ENCODE measurements at regions not wholly inside any gene's neighbourhood (a gene's known extent, or its start where the extent isn't known, plus 50 kb on each side); places are given as distances from the start of the nearest gene placed in this dataset.
A peak's percentile ranks its signal among the peaks of the same experiment; 100 is the strongest.
"Not testable (repeated sequence)": the region's sequence is repeated elsewhere in the genome, so short reads cannot be mapped to it uniquely, and the experiment has no call there.

- H3K27me3 Mint-ChIP-seq (ENCODE audit: low read depth): no peaks in the 10 kb centered on the region
- H3K4me3 Mint-ChIP-seq: no peak overlapping the region
- no peaks in the 10 kb centered on the region for H3K9me3 Mint-ChIP-seq
- no peak overlapping the region for H3K27ac Mint-ChIP-seq
- peaks cover 48% of the 10 kb centered on the region for H3K4me1 Mint-ChIP-seq (ENCODE audit: low read depth)
- ATAC-seq (replicated peaks in 1 of 2): no peak
- H3K36me3 Mint-ChIP-seq (ENCODE audit: insufficient read depth in 2 of 2): peaks cover 0 to 2% of the 10 kb centered on the region in 2 donors
- DNase-seq: no peak
Observed at GRCh38 chr20:1735417-1736089, 78.0 kb upstream of the SIRPG start.

DNA sequence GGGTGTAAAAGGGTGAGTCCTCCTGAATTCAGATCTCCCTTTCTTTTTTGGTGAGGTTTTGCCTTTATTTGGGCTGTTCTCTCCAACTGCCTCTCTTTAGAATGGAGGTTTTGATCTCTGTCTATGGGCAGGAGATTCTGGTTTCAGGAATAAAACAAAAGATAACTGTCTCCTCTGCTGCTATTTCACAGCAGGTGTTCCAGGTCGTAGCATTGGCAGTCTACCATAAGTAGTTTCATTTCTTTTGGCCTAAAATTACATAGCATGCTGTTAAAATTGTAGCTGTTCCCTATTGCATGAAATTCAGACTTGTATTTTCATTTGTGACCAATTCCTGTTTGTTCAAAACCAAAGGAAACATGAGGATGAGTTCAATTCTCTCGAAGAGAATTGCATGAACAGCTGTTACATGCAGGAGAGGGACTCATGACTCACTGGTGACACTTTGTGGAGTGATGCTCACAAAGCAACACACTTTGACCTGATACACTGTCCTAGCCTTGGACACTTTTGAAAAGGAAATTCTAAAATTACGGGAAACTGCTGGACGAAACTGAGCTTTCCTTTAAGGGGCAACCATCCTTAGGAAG lies 76.8 kb upstream of the SIRPG start:
- Mint-ChIP-seq H3K27me3 (ENCODE audit: low read depth) (no peaks in the 10 kb centered on the region), H3K9me3 (no peaks in the 10 kb centered on the region), H3K4me3 (peak overlapping the region in 1 of 2 donors; percentile 49), H3K36me3 (ENCODE audit: insufficient read depth in 2 of 2) (peaks cover 0 to 2% of the 10 kb centered on the region in 2 donors), H3K4me1 (ENCODE audit: low read depth) (peaks cover 48% of the 10 kb centered on the region), H3K27ac (no peak overlapping the region)
- DNase-seq: peak; percentile 22 to 30
- ATAC-seq (replicated peaks in 1 of 2): peak; percentile 85

DNA sequence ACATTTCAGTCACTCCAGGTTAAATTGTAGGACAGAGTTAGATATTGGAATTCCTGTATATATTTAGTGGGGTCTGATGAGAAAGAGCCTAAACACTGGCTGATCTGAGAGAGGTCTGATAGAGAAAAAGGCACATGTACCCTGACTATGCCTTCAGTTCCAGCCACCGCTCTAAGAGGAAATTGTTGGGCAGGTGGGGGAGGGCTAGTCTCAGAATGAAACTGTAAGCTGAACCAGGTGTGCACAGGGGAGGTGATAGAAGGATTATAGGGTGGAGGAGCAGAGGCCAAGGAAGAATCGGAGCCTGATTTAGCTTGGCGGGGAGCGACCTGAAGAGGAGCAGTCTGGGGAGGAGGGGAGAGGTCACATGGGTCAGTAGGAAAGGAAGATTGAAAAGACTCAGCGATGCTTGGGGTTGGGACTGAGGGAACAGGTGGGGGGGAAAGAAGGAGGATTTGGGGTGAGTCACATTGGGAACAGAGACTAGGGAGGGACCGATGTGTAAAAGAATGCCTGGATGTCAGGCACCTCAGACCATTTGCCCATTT lies 74.3 kb upstream of the SIRPG start:
- Mint-ChIP-seq H3K4me3 (peak overlapping the region; percentile 53 to 83), H3K27ac (peak overlapping the region; percentile 86), H3K4me1 (ENCODE audit: low read depth) (peaks cover 42% of the 10 kb centered on the region)
- H3K27me3 Mint-ChIP-seq (ENCODE audit: low read depth); H3K9me3 Mint-ChIP-seq; H3K36me3 Mint-ChIP-seq (ENCODE audit: insufficient read depth in 2 of 2): not testable (repeated sequence)
- DNase-seq (peak; percentile 34 to 38), ATAC-seq (replicated peaks in 1 of 2) (peak; percentile 59 to 64)

DNA sequence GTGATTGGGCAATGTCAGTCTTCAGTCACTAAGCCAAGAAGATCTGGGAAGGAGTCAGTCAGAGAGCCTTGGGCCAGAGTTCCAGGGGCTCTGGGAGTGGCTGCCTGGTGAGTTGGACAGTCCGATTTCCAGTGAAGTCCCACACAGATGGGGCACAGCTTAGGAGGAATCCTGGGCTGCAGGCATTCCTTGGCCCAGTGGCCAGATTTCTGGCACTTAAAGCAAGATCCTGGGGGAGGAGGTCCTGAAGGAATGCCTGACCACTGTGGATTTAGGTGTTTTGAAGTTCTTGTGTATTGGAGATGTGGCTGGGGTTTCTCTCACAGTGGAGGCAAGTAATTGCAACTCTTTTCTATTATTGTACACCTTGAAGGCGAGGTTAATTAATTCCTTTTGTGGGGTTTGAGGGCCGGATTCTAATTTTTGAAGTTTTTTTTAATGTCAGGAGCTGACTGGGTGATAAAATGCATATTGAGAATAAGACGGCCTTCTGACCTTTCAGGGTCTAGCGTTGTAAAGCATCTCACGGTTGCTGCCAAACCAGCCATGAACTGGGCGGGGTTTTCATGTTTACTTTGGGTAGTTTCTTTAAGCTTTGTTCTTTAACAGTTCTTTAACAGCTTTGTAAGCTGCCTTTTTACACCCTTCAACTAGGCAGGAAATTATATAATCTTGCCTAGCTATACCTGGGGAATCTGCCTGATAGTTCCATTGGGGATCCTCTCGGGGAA lies 73.6 kb upstream of the SIRPG start:
- ATAC-seq (replicated peaks in 1 of 2); DNase-seq: not testable (repeated sequence)
- peak overlapping the region; percentile 86 for H3K27ac Mint-ChIP-seq

GRCh38 chr20:1727303-1727702 lies 69.7 kb upstream of the SIRPG start:
- not testable (repeated sequence) for DNase-seq; H3K36me3 Mint-ChIP-seq (ENCODE audit: insufficient read depth in 2 of 2); ATAC-seq (replicated peaks in 1 of 2); H3K27ac Mint-ChIP-seq; H3K27me3 Mint-ChIP-seq (ENCODE audit: low read depth); H3K4me3 Mint-ChIP-seq; H3K9me3 Mint-ChIP-seq
- peaks cover 18% of the 10 kb centered on the region for H3K4me1 Mint-ChIP-seq (ENCODE audit: low read depth)

More for the DNA sequence above, 73.6 kb upstream of the SIRPG start:
- H3K27me3 Mint-ChIP-seq (ENCODE audit: low read depth); H3K36me3 Mint-ChIP-seq (ENCODE audit: insufficient read depth in 2 of 2); H3K9me3 Mint-ChIP-seq: not testable (repeated sequence)
- H3K4me1 Mint-ChIP-seq (ENCODE audit: low read depth): peaks cover 42% of the 10 kb centered on the region
- peak overlapping the region; percentile 53 to 83 for H3K4me3 Mint-ChIP-seq

DNA sequence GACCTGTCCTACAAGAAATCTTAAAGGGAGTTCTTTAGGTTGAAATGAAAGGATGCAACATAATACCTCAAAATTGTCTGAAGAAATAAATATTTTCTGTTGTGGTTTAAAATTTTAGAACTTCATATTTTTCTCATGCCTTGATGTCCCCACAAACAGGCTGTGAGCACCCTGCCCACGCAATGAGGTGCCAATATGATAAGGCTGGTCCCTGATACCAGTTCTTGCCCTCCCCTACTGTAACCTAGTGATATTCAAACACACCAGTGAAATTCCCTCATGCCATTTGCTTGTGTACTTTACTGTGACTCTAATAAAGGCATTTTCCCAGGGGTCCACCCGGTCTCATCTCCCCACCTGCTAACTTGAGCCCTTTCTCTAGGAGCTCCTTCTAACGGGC lies 67.3 kb upstream of the SIRPG start:
- no peaks in the 10 kb centered on the region for H3K27me3 Mint-ChIP-seq (ENCODE audit: low read depth)
- H3K27ac Mint-ChIP-seq: no peak overlapping the region
- ATAC-seq (replicated peaks in 1 of 2) (no peak), DNase-seq (no peak)
- H3K36me3 Mint-ChIP-seq (ENCODE audit: insufficient read depth in 2 of 2): peaks cover 0 to 1% of the 10 kb centered on the region in 2 donors
- H3K4me1 Mint-ChIP-seq (ENCODE audit: low read depth): peaks cover 4% of the 10 kb centered on the region
- no peak overlapping the region for H3K4me3 Mint-ChIP-seq
- peaks cover 2 to 4% of the 10 kb centered on the region in 2 donors for H3K9me3 Mint-ChIP-seq

DNA sequence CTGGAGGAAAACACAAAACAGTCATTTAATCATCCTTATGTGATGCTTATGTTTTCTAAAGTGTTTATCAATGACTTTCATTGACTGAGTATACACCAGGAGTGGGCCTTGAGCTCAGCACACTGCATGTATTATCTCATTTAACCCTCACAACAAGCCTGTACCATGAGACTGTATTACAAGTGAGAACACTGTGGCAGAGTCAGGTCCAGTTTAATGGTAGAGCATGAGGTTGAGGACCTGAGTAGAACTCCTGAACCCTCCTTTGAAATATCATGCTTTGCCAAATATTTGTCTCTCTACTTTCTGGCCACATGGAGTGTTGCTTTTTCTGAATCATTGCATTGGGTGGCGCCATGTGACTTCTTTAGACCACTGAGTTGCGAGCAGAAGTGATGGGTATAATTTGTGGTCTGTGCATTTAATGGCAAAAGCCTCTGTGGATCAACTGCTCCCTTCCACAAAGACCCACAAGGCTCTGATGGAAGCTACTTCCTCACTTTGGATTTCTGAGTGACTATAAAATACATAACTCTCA lies 65.0 kb upstream of the SIRPG start:
- Mint-ChIP-seq H3K4me1 (ENCODE audit: low read depth) (peaks cover 11% of the 10 kb centered on the region), H3K36me3 (ENCODE audit: insufficient read depth in 2 of 2) (peaks cover 0 to 1% of the 10 kb centered on the region in 2 donors), H3K27ac (no peak overlapping the region), H3K27me3 (ENCODE audit: low read depth) (no peaks in the 10 kb centered on the region), H3K9me3 (peaks cover 2 to 4% of the 10 kb centered on the region in 2 donors), H3K4me3 (no peak overlapping the region)
- DNase-seq (no peak), ATAC-seq (replicated peaks in 1 of 2) (no peak)

DNA sequence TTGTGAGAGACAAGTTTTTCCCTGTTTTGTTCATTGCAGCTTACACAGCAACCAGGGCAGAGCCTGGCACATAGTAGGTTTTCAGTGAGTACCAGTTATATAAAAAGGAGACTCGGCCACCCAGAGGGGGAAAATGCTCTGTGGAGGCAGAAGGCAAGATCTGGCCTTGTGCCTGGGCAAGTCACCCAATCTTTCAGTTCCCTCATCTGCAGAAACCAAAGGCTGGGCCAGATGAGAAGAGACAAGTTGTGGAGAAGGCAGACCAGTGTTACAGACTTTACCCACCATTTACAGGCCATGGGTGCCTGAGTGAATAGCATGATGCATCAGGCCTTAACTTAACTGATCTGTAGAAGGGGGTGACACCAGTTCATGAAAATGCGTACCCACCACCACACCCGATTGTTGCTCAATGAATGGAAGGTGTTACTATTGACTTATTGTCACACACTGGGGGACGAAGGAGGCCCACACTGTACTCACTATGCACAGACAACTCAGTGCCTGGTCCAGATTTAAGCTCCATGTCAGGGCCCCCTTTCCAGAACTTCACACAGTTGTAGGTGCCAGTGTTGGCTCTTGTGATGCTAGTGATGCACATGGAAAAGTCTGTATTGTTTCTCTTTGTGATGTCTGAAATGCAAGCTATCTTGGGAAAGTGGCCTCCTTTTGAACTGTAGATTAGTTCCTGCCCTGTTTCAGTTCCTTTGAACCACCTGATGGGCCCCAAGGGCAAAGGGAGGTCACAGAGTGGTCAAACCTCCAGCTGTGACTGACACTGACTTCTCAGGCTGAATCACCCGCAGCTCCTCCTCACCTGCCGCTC lies 64.3 kb upstream of the SIRPG start:
- Mint-ChIP-seq H3K36me3 (ENCODE audit: insufficient read depth in 2 of 2) (peaks cover 0 to 1% of the 10 kb centered on the region in 2 donors), H3K4me1 (ENCODE audit: low read depth) (peaks cover 11% of the 10 kb centered on the region), H3K4me3 (no peak overlapping the region), H3K27me3 (ENCODE audit: low read depth) (no peaks in the 10 kb centered on the region), H3K27ac (no peak overlapping the region), H3K9me3 (peaks cover 2 to 4% of the 10 kb centered on the region in 2 donors)
- ATAC-seq (replicated peaks in 1 of 2) (peak in 1 of 2 donors; percentile 62), DNase-seq (no peak)

DNA sequence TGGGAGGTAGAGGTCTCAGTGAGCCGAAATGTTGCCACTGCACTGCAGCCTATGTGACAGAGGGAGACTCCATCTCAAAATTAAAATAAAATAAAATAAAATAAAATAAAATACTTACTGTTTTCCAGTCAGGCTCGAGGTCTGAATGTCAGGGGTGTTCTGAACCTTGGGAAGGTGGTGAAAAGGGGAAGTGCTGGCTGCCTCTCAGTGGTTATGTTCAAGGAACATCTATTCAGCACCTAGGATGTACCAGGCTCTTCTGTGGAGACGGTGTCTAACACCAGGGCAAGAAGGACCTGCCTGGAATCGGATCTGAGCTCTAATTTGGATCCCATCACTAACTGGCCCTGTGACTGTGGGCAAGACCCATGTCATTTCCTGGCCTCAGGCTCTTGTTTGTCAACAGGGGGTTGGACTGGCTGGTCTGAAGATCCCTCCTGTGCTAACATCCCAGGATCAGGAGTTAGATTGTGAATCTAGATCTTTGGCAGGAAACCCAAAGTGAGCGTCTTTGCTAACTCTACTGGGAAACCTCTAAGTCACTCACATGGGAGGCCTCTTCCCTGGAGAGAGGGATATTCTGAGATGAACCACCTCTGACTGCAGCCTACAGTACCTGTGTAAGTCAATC lies 63.4 kb upstream of the SIRPG start:
- DNase-seq: no peak
- Mint-ChIP-seq H3K4me1 (ENCODE audit: low read depth) (peaks cover 11% of the 10 kb centered on the region), H3K36me3 (ENCODE audit: insufficient read depth in 2 of 2) (peaks cover 0 to 1% of the 10 kb centered on the region in 2 donors), H3K27ac (no peak overlapping the region), H3K9me3 (peaks cover 2 to 4% of the 10 kb centered on the region in 2 donors), H3K4me3 (no peak overlapping the region), H3K27me3 (ENCODE audit: low read depth) (no peaks in the 10 kb centered on the region)
- no peak for ATAC-seq (replicated peaks in 1 of 2)

- H3K36me3 Mint-ChIP-seq (ENCODE audit: insufficient read depth in 2 of 2): peaks cover 0 to 4% of the 10 kb centered on the region in 2 donors
- no peak for ATAC-seq (replicated peaks in 1 of 2)
- peaks cover 11% of the 10 kb centered on the region for H3K4me1 Mint-ChIP-seq (ENCODE audit: low read depth)
- no peak overlapping the region for H3K27ac Mint-ChIP-seq
- no peaks in the 10 kb centered on the region for H3K27me3 Mint-ChIP-seq (ENCODE audit: low read depth)
- H3K4me3 Mint-ChIP-seq: no peak overlapping the region
- peaks cover 6 to 8% of the 10 kb centered on the region in 2 donors for H3K9me3 Mint-ChIP-seq
- no peak for DNase-seq
Observed at GRCh38 chr20:1720226-1720625, 62.6 kb upstream of the SIRPG start.

DNA sequence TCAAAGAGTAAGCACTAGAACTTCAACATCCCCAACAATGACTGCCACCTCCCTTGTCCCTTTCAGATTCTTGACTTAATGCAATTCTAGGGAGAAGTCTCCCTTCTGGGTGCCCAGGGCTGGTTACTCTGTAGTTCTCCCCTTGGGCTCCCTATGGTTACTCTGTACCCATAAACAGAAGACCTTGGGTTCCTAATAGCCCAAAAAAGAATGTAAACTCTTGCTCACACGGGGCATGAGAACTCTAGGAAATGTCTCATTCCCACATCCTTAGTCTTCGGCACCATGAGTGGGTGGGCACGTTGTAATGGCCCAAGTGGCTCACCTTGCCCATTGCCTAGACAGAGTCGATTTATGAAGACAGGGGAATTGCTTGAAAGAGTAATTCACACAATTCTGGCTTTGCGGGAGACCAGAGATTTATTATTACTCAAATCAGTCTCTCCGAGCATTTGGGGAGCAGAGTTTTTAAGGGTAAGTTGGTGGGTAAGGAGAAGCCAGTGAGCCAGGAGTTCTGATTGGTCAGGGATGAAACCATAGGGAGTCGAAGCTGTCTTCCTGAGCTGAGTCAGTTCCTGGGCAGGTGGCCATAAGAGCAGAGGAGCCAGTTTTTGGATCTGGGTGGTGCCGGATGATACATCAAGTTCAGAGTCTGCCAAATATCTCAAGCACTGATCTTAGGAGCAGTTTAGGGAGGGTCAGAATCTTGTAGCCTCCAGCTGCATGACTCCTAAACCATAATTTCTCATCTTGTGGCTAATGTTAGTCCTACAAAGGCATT lies 61.2 kb upstream of the SIRPG start:
- no peak overlapping the region for H3K4me3 Mint-ChIP-seq
- no peaks in the 10 kb centered on the region for H3K27me3 Mint-ChIP-seq (ENCODE audit: low read depth)
- no peak for DNase-seq
- no peak for ATAC-seq (replicated peaks in 1 of 2)
- peaks cover 11% of the 10 kb centered on the region for H3K4me1 Mint-ChIP-seq (ENCODE audit: low read depth)
- peaks cover 1 to 3% of the 10 kb centered on the region in 2 donors for H3K36me3 Mint-ChIP-seq (ENCODE audit: insufficient read depth in 2 of 2)
- peaks cover 5 to 11% of the 10 kb centered on the region in 2 donors for H3K9me3 Mint-ChIP-seq
- no peak overlapping the region for H3K27ac Mint-ChIP-seq
